AG08396 (cell line): ENCODE measurements at regions not wholly inside any gene's neighbourhood (a gene's known extent, or its start where the extent isn't known, plus 50 kb on each side); places are given as distances from the start of the nearest gene placed in this dataset.

Source experiments
- DNase-seq: peaks from one replicate; pipeline ENCODE4 v3.0.0; 2012; ENCODE audit warnings: low spot score, mixed read lengths

DNA sequence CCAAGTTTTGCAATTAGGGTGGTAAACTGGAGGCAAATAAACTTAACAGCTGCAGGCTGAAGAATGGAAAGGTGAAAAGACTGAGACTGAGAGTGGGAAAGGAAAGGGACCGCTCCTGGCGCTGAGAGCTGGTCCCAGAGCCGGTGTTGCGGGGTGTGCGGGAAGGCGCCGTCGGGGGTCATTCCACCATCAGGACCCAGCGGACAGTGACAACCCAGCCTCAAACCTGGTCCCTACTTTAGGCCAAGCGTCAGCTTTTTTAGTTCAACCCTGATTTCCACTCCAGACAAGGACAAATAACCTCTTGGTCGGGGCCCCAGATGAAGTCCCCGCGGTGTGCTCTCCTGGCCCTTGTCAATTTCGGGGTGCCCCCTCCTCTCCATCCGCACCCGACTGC, 145.8 kb upstream of the ETS2 start:
- no peak for DNase-seq

DNA sequence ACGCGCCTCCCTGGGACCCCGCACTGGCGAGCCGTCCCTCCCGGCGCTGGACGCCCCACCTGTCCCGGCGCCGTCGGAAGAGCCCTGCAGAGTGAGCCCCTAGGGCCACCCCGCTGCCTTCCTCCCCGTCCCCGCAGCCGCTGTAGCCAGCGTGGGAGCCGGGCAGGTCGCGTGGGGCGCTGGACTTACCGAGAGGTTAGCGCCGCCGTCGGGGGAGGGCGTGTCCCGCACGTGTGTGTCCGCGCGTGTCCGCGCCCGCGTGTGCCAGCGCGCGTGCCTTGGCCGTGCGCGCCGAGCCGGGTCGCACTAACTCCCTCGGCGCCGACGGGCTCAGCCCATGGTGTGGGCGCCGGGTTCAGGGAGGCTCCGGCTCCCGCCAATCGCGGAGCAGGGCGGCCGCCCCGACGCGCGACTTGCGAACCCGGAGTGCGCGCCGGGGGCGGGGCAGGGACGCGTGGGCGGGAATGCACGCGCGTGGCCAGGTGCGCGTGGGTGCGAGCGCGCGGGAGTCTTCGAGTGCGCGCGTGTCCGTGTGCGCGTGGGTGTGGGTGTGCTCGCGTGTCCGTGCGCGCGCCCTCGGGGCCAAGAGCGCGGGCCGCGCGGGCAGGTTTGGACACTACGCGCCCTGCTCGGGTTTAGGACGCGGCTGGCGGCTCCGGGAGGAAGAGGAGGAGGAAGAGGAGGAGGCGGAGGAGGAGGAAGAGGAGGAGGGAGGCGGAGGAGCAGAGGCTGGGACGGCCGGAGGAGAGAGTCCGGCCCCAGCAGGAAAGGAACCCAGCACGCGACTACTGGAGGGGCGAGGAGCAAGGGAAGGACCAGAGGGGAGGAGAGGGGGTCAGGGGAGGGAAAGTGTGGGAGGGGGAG, 145.2 kb upstream of the ETS2 start:
- DNase-seq: no peak

DNA sequence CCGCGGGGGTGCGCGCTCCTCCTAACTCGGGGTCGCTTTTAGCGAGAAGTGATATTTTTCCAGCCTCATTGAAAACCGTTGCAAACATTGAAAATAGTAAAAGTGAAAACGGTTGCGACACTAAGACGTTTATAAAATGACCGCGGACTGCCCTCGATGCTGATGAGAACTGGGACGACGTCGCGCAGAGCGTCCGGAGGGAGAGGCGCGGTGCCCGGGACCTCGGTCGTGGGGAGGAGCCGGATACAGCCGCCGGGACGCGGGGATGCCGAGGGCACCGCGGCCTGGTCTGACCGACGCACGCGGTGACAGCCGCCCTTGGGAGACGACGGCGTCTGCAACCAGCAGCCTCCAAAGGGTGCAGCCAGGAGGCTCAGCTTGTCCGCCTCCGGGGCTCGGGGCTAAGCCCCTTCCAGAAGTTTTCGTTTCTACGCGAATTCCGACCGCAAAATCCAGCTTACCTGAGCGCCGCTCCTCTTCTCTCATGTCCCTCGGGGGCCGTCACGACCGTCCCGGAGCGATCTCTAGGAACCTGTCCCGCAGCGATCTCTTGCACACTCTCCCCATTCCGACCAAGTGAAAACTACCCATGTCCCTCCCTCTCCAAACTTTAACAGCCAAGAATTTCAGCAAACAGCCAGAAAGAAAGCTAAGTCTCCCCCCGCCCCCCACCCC, 144.4 kb upstream of the ETS2 start:
- peak; percentile 30 for DNase-seq

DNA sequence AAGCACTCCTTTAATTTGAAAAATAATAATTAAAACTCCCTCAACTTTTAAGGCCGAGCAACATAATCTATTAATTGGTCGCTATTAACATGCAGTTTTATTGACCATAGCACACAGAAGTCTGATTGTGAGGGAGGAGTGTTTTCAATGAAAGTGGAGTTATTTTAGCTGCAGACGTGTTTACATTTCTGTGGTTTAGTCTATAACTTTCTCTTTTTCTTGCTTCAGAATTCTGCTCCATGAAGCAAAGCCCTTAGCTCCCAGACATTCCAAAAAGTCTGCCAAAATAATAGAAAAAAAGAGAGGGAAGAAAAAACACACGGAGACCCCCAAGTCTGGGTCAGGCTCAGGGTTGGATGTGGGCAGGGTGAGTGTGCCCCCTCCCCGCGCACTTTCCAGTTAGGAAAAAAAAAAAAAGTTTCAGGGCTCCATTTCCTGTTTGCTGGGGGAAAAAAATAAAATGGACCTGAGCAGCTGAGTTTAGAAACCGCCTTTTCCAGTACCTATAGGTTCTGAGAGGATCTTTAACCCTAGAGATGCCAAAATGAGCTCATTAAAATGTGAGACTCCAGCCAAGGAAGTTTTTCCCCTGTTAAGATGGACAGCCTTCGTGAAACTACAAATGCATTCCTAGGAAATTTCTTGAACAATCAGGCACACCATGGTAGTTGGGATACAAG, 143.7 kb upstream of the ETS2 start:
- DNase-seq: peak; percentile 83

DNA sequence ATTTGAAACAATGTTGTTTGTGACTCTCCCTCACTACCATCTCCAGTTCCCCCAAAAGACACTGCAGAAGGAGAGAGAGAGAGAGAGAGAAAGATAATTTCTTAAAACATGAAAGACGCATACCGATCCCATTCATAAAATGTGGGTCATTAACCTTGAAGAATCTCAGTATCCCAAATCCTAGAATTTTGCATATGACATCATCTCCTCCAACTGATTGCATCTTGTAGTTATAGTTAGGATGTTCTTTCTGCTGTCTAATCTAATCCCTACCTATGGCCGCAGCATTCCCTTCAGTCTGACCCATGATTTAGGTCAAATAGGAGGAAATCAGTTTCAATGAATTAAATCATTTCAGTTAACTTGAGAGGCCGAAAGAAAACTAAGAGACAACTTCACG, 142.4 kb upstream of the ETS2 start:
- no peak for DNase-seq

DNA sequence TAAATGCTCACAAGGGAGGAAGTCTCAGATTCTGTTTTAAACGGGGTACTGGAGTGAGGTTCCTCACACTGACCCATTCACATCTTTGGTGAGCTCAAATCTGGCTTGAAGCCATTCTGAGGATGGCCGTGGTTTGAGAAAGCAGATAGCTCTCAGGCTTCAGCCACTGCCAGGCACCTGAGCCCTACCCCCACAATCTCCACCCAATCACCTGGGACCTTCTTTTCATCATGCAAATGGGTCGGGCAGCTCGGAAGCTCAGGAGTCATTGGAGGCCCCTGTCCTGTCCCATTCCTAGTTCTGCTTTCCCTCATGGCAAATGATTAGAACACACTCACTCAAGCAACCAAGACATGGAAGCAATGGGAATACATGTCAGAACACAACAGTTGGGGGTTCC, 141.4 kb upstream of the ETS2 start:
- no peak for DNase-seq

DNA sequence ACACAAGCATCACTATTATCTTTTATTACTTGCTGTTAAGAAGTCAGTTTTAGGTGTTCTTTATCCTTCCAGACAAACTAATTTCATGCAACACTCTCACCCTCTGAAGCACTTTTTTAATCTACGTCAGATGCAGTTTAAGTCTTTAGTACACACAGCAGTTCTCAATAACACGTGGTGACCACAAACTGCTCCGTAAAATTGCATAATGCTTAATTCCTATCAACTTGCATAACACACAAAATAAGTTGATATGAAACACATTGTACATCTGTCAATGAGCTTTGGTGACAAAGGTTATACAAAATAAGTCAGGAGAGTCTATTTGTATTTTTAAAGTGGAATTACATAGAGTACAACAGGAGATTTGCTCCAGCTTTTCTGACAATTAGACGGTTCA, 140.9 kb upstream of the ETS2 start:
- no peak for DNase-seq

DNA sequence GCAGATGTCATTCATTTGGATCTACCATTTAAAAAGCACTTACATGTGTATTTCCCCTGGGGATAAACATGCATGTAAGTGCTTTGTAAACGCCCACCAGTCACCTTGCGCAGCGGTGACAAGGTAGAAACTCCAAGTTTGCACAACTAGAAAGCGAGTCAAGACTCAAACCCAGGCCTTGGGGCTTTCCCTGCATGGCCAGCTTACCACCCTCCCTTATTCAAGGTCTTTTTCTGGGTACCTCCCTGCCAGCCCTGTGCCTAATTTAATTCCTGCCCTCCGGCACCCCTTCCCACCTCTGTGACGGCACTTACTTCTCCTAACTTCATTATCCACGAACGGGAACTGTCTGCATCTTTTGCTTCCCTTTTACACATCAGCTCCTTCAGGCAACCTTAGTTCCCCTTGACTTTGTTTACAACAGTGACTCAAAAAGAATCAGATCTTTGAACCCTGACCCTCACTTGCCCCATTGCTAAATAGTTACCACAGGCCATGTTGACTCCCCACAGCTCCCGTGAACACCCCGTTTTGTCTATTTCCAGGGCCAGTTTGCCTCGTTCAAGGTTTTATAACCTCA, 138.3 kb upstream of the ETS2 start:
- no peak for DNase-seq

DNA sequence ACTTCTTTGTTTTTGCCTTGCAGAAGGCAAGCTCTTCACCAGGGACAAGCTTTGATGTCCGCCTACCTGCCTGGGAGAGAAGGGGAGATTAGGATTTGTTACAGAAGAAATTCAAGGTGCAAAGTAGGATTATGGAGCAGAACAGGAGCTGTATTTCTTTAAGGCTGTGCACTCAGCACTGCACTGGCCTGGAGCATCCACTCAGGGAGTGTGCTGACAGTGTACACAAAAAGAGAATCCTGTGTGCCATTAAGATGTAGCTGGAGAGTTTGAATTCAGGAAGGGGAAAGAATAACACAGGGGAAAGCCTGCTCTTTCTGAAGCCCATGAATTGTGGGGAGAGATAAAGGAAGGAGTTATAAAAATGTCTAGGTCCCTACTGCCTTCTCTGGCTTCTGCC, 137.7 kb upstream of the ETS2 start:
- DNase-seq: no peak

DNA sequence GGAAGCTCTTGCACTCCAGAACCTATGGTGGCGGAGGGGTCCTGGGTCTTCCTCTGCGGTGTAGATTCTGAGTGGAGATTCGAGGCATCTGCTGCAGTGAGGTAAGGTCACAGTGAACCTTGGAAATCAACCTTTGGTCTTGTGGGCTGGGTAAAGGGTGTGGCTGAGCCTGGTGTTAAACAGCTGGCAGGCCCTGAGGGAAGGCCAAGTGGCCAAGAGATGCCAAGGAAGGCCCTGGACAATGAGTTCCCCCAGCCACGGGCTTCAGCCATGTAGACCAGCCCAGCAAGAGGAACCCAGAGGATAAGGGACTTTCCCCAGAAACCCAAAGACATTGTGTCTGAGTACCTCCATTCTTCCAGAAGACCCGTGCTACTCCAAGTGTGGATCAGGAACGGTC, 137.2 kb upstream of the ETS2 start:
- DNase-seq: no peak

DNA sequence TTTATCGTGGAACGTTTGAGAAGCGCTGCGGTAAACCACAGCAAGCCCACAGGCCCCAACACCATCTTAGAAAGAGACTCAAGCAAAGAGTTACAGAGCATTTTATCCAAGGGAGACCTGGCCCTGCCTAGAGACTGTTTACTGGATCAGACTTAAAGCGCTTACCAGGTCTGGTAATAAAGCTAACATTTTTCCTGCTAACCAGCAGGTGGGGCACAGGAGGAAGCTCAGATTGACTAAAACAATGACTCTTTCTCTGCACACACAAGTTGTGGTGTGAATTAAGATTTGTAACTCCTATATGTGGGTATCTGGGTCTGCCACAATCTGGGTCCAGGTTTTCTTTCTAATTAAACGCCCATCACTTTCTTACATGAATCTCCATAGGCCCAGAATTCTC, 136.5 kb upstream of the ETS2 start:
- DNase-seq: no peak

DNA sequence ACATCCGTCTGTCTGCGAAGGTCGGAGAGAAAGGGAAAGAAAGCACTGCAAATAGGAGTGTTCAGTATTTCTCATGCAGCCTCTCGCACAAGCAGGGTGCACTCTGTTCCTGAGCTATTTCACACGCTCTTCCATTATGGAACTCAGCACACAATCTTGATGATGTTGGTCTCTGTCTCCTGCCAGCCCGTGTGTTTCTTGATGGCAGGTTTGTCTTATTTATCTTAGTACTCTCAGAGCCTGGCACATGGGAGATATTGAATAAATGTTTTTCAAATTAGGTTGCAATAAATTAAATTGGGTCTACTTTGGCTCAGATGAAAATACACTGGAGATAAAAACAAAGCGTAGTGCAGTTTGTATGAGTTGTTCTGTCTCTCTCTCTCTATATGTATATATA, 134.9 kb upstream of the ETS2 start:
- no peak for DNase-seq

DNA sequence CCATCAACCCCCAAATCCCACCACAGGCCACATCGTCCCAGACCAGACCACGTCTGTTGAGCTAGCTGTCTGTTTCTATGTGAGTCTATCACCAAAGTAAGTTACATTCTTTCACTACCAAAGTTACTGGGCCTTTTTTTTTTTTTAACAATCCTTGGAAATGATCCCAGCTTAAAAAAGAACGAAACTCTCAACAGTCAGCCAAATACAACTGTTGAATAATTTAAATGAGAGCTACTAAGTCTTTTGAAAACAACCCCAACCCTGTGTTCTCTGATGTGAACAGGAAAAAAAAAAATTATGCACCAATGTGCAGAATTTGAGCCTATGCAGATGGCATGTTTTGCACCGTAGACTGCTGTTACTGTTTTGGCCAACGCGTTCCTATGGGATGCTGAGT, 134.0 kb upstream of the ETS2 start:
- DNase-seq: no peak

DNA sequence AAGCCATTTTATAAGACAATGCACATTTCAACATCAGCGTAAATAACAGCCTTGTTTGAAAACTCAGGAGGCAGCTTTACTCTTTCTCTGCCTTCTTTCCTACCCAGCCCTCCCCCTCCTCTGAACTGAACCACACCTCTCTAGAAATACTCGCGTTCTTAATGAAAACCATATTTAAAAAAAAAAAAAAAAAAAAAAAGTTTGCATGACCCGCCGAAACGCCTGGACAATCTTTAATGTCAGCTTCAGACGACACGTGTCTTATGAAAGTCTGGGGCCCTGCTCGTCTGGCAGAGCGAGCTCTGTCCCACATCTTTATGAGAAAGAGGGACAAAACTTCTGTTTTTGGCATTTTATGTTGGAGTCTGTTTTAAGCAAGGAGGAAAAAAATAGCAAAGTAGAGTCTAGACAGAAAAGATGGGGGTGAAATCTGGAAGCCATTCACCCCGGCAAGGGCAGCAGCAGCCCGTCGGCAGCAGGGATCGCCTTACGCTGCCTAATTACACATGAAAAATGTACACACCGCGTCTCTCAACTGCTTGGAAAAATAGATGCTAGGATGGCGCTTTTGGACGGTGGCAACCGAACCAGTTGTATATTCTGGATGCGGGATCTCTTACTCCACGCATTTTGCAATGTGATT, 130.4 kb upstream of the ETS2 start:
- no peak for DNase-seq

DNA sequence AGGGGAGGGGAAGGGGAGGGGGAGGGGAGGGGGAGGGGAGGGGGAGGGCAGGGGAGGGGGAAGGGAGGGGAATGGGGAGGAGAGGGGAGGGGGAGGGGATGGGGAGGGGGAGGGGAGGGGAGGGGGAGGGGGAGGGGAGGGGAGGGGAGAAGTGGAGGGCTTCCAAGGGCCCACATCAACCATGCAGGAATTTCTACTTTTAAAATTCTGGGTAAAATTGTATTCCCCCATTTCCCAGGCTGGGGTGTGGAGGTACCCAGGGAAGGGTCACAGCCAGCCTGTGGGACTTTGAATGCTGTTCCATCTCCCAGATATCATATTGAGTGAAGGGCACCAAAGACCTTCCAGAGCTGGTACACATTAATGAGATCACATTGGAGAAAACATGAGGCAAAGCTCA, 126.9 kb upstream of the ETS2 start:
- DNase-seq: no peak

DNA sequence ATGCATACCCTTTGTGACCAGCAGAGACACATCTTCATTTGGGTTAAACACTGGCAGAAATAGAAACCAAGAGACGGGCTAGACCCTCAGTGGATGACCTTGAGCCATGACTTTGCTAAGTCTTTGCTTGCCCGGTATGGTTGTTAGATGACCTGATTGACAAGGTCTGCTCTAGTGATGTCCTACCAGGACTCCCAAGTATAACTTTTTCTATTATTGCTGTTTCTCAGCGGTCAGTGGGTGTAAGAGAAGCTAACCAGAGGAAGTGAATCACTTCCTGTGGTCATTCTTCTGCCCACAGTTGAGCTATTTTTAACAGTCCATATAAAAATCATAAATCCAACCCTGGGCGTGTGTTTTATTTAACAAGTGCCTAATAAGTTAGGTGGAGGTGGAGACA, 126.2 kb upstream of the ETS2 start:
- DNase-seq: peak; percentile 72

DNA sequence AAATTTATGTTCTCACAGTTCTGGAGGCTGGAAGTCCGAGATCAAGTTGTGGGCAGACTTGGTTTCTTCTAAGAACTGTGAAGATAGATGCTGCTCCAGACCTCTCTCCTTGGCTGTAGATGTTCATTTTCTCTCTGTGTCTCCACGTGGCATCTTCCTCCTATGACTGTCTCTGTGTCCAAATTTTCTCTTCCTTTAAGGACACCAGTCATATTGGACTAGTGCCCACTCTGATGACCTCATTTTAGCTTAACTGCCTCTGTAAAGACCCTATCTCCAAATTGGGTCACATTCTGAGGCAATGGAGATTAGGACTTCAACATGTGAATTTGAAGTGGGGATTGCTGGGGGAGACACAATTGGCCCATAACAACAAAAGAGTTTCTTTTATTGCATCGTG, 125.3 kb upstream of the ETS2 start:
- DNase-seq: no peak

DNA sequence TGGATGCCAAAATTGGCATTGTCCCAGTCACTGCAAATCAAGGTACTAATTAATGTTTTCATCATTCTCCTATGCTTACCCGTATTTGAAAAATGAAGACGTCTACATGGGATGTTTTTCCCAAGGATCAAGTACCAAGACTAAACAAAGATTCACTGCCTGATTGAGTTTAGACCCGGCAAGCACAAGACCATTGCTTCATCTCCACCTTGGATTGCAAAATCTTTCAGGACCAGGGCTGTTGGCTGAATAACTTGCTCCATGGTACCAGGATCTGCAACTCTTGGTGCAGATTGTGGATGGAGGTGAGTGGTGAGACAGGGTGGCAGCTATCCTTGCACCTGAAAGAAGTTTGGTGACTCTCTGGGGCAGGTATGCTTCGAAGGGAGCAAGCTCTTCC, 122.5 kb upstream of the ETS2 start:
- peak; percentile 29 for DNase-seq

DNA sequence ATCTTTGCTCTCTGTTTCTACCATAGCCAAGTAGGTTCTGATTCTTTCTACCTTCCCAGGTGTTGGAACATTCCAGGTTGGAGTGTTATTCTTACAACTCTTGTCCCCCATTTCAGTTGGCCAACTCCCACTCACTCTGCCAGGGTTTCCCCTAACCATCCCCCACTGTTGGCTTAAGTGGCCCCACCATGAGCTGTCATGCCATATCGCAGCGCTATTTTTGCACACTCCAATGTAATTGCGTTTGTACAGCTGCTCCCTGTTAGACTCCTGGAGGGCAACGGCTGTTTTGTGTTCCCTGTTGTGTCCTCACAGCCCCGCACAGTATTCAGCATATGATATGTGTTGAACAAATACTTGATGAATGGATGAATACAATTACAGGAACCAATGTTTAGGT, 117.7 kb upstream of the ETS2 start:
- no peak for DNase-seq

DNA sequence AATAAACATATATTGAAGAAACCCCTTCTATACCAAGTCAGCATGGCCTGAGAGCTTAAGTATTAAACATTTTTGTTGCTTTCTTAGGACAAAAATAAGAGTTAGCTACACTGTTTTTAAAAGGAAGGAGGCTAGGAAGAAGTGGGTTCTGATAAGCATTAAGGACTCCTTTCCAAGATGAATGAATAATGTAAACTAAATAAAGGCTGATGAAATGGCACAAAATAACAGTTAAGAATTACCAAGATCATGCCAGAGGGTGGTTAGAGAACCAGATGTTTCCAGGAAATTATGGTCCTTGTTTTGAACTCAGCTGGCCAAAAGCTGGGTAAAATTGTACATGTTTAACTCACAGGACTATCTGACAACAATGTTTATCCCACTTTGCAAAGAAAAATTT, 114.1 kb upstream of the ETS2 start:
- DNase-seq: no peak

DNA sequence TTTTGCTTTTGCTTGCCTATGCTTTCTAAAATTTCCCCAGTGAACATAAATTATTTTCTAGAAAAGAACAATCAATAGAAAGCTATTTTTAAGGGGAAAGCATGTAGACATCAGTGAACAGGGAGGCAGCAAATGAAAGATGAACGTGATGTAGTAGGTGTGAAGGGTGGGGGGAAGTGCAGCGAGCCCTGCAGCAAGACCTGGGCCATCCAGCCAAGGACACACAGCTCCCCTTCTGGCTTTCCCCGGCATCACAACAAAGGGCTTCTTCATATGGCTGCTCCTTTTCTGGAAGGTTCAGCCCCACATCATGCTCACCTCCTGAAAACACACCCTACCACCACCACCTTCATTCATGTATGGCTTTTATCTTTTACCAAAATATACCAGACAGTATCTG, 109.2 kb upstream of the ETS2 start:
- DNase-seq: no peak

DNA sequence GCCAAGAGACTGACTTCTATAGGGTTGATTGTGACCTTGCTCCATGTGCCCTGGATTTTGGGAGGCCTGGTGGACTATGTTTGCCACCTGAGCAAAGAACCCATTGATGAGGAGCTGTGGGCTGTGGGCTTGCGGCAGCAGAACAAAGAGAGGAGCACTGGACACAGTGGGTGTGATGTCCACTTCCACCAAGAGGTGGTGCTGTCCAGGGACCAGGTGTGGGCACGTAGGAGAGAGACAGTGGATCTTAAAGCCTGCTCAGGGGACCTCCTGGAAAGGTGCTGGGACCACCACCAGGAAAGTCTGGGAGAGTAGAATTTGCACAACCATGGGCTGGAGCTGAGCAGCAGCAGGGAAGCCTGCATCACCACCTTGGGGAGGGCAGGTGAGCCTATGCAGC, 106.7 kb upstream of the ETS2 start:
- DNase-seq: no peak
